22Rv1 (cell line): ENCODE measurements at regions not wholly inside any gene's neighbourhood (a gene's known extent, or its start where the extent isn't known, plus 50 kb on each side); places are given as distances from the start of the nearest gene placed in this dataset.

Experiments used
- ZFX ChIP-seq: fragments of 450-650 bp; IDR thresholded peaks from 2 replicates; pipeline ENCODE4 v1.6.1; 2017; ENCODE audit warnings: antibody characterized with exemption, borderline replicate concordance
- TF ChIP-seq, protein P1 (sequence below): fragments of 450-650 bp; IDR thresholded peaks from 2 replicates; pipeline ENCODE4 v1.5.1; 2017; ENCODE audit warnings: mild to moderate bottlenecking

DNA sequence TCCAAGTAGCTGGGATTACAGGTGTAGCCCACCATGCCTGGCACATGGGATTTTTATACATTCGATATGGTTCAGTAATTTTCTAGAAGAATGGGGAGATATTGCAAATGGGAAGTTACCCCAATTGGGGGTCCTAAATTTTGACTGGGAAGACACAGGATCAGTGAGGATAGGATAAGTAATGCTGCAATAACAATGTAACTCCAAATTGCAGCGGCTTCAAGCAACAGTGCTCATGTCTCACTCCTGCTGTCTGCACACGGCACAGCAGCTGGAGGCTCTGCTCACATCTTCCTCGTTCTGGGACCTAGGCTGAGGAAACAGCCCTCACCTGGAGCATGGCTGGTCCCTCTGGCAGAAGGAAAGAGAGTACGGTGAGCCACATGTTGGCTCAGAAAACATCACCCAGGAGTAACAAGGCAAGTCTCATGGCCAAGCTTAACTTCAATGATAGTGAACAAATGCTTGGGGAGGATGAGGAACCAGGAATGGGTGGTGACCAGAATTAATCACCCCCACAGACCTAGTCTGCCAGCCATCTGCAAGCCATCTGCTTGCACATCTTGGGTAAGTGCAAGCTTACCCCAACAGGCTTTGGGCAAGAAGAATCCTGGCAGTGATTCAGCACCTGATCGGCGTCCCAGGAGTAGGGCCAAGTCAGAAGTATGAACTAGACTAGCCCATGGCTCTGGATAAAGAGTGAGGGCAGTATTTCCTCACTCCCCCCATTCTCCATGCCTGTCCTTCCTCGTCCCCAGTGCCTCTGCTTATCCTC lies 229.2 kb downstream of the COPRS start:
- TF ChIP-seq, protein P1, sequence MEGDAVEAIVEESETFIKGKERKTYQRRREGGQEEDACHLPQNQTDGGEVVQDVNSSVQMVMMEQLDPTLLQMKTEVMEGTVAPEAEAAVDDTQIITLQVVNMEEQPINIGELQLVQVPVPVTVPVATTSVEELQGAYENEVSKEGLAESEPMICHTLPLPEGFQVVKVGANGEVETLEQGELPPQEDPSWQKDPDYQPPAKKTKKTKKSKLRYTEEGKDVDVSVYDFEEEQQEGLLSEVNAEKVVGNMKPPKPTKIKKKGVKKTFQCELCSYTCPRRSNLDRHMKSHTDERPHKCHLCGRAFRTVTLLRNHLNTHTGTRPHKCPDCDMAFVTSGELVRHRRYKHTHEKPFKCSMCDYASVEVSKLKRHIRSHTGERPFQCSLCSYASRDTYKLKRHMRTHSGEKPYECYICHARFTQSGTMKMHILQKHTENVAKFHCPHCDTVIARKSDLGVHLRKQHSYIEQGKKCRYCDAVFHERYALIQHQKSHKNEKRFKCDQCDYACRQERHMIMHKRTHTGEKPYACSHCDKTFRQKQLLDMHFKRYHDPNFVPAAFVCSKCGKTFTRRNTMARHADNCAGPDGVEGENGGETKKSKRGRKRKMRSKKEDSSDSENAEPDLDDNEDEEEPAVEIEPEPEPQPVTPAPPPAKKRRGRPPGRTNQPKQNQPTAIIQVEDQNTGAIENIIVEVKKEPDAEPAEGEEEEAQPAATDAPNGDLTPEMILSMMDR, result no peak
- TF ChIP-seq ZFX, result no peak
